IPS-20b (cell line): ENCODE measurements at regions not wholly inside any gene's neighbourhood (a gene's known extent, or its start where the extent isn't known, plus 50 kb on each side); places are given as distances from the start of the nearest gene placed in this dataset.
"Not testable (repeated sequence)": the region's sequence is repeated elsewhere in the genome, so short reads cannot be mapped to it uniquely, and the experiment has no call there.

Experiments used
- H3K27ac ChIP-seq: one replicate; pipeline ENCODE4 v1.5.1; 2013; ENCODE audit warnings: low read length
- H3K27me3 ChIP-seq: 2 replicates; pipeline ENCODE4 v1.6.1; 2013; ENCODE audit warnings: mild to moderate bottlenecking, low read length, inconsistent platforms; ENCODE audit not compliant: insufficient read depth
- H3K36me3 ChIP-seq: 2 replicates; pipeline ENCODE4 v1.6.1; 2013; ENCODE audit warnings: low read depth, mild to moderate bottlenecking, inconsistent platforms, low read length, moderate library complexity; ENCODE audit not compliant: insufficient read depth
- H3K4me1 ChIP-seq: 2 replicates; pipeline ENCODE4 v1.6.1; 2013; ENCODE audit warnings: mild to moderate bottlenecking, control low read depth, inconsistent platforms, low read length, moderate library complexity; ENCODE audit not compliant: insufficient read depth
- H3K4me3 ChIP-seq: 2 replicates; pipeline ENCODE4 v1.5.1; 2013; ENCODE audit warnings: mild to moderate bottlenecking, low read length, inconsistent platforms
- H3K9ac ChIP-seq: 2 replicates; pipeline ENCODE4 v1.6.1; 2013; ENCODE audit warnings: low read depth, mild to moderate bottlenecking, inconsistent platforms, low read length, moderate library complexity
- H3K9me3 ChIP-seq: 2 replicates; pipeline ENCODE4 v1.6.1; 2013; ENCODE audit warnings: mild to moderate bottlenecking, low read depth, low read length, inconsistent platforms; ENCODE audit not compliant: insufficient read depth

GRCh38 chr21:35475009-35475408 is 425.9 kb upstream of the RUNX1 start:
- no peaks in the 10 kb centered on the region for H3K36me3 ChIP-seq
- peaks cover 27% of the 10 kb centered on the region for H3K4me1 ChIP-seq
- H3K27me3 ChIP-seq, result no peaks in the 10 kb centered on the region
- H3K4me3 ChIP-seq, result no peak overlapping the region
- H3K27ac ChIP-seq, result no peak overlapping the region
- no peak overlapping the region for H3K9ac ChIP-seq
- H3K9me3 ChIP-seq, result peaks cover 13% of the 10 kb centered on the region

GRCh38 chr21:35473496-35473895 is 424.4 kb upstream of the RUNX1 start:
- peaks cover 33% of the 10 kb centered on the region for H3K4me1 ChIP-seq
- H3K36me3 ChIP-seq, result no peaks in the 10 kb centered on the region
- H3K27me3 ChIP-seq, result no peaks in the 10 kb centered on the region
- H3K4me3 ChIP-seq, result no peak overlapping the region
- H3K9ac ChIP-seq, result no peak overlapping the region
- no peaks in the 10 kb centered on the region for H3K9me3 ChIP-seq
- H3K27ac ChIP-seq, result no peak overlapping the region

- peaks cover 27% of the 10 kb centered on the region for H3K4me1 ChIP-seq
- H3K36me3 ChIP-seq, result no peaks in the 10 kb centered on the region
- no peaks in the 10 kb centered on the region for H3K9me3 ChIP-seq
- peak overlapping the region; percentile 40; the same call in 1 of the 2 replicates for H3K9ac ChIP-seq
- H3K4me3 ChIP-seq, result peak overlapping the region; percentile 17; the same call in 1 of the 2 replicates
- H3K27me3 ChIP-seq, result no peaks in the 10 kb centered on the region
- no peak overlapping the region for H3K27ac ChIP-seq
Measured at GRCh38 chr21:35470522-35470921, 421.4 kb upstream of the RUNX1 start.

GRCh38 chr21:35469498-35469897 is 420.4 kb upstream of the RUNX1 start:
- no peak overlapping the region for H3K9ac ChIP-seq
- H3K9me3 ChIP-seq, result no peaks in the 10 kb centered on the region
- no peak overlapping the region for H3K4me3 ChIP-seq
- peaks cover 22% of the 10 kb centered on the region for H3K4me1 ChIP-seq
- no peaks in the 10 kb centered on the region for H3K36me3 ChIP-seq
- H3K27ac ChIP-seq, result no peak overlapping the region
- H3K27me3 ChIP-seq, result no peaks in the 10 kb centered on the region

- Histone ChIP-seq H3K27me3 (no peaks in the 10 kb centered on the region), H3K27ac (no peak overlapping the region), H3K36me3 (no peaks in the 10 kb centered on the region), H3K4me1 (peaks cover 20% of the 10 kb centered on the region), H3K9me3 (no peaks in the 10 kb centered on the region; the same call in 1 of the 2 replicates), H3K4me3 (no peak overlapping the region), H3K9ac (no peak overlapping the region)
Measured at GRCh38 chr21:35468991-35469390, 419.9 kb upstream of the RUNX1 start.

- H3K9me3 ChIP-seq, result peaks cover 2% of the 10 kb centered on the region
- H3K27me3 ChIP-seq, result no peaks in the 10 kb centered on the region
- no peaks in the 10 kb centered on the region for H3K36me3 ChIP-seq
- H3K27ac ChIP-seq, result no peak overlapping the region
- no peak overlapping the region for H3K9ac ChIP-seq
- no peak overlapping the region for H3K4me3 ChIP-seq
- H3K4me1 ChIP-seq, result peaks cover 20% of the 10 kb centered on the region
Measured at GRCh38 chr21:35467566-35467965, 418.5 kb upstream of the RUNX1 start.

GRCh38 chr21:35466681-35467080 is 417.6 kb upstream of the RUNX1 start:
- not testable (repeated sequence) for H3K27me3 ChIP-seq, H3K36me3 ChIP-seq, H3K9ac ChIP-seq, H3K4me3 ChIP-seq, H3K9me3 ChIP-seq, H3K27ac ChIP-seq
- peaks cover 19% of the 10 kb centered on the region for H3K4me1 ChIP-seq

GRCh38 chr21:35465741-35466140 is 416.6 kb upstream of the RUNX1 start:
- Histone ChIP-seq H3K27me3 (no peaks in the 10 kb centered on the region), H3K36me3 (no peaks in the 10 kb centered on the region), H3K9ac (no peak overlapping the region), H3K4me3 (no peak overlapping the region), H3K27ac (no peak overlapping the region), H3K4me1 (peaks cover 20% of the 10 kb centered on the region; the same call in 1 of the 2 replicates), H3K9me3 (peaks cover 2% of the 10 kb centered on the region)

GRCh38 chr21:35461700-35462099 is 412.6 kb upstream of the RUNX1 start:
- peaks cover 2% of the 10 kb centered on the region for H3K9me3 ChIP-seq
- H3K4me3 ChIP-seq, result no peak overlapping the region
- no peak overlapping the region for H3K27ac ChIP-seq
- no peaks in the 10 kb centered on the region for H3K27me3 ChIP-seq
- no peak overlapping the region for H3K9ac ChIP-seq
- H3K36me3 ChIP-seq, result no peaks in the 10 kb centered on the region
- H3K4me1 ChIP-seq, result peaks cover 23% of the 10 kb centered on the region; the same call in 1 of the 2 replicates

- H3K27me3 ChIP-seq, result no peaks in the 10 kb centered on the region
- H3K9ac ChIP-seq, result no peak overlapping the region
- H3K9me3 ChIP-seq, result peaks cover 2% of the 10 kb centered on the region
- H3K4me1 ChIP-seq, result peaks cover 23% of the 10 kb centered on the region; the same call in 1 of the 2 replicates
- H3K4me3 ChIP-seq, result no peak overlapping the region
- no peaks in the 10 kb centered on the region for H3K36me3 ChIP-seq
- no peak overlapping the region for H3K27ac ChIP-seq
Measured at GRCh38 chr21:35460441-35460840, 411.3 kb upstream of the RUNX1 start.

- no peak overlapping the region for H3K27ac ChIP-seq
Measured at GRCh38 chr21:35458405-35458804, 409.3 kb upstream of the RUNX1 start.

GRCh38 chr21:35457097-35457804 is 408.1 kb upstream of the RUNX1 start:
- no peak overlapping the region for H3K4me3 ChIP-seq
- no peaks in the 10 kb centered on the region for H3K36me3 ChIP-seq
- no peak overlapping the region for H3K27ac ChIP-seq
- no peak overlapping the region for H3K9ac ChIP-seq
- H3K9me3 ChIP-seq, result peaks cover 4% of the 10 kb centered on the region; the same call in 1 of the 2 replicates
- peaks cover 23% of the 10 kb centered on the region; the same call in 1 of the 2 replicates for H3K4me1 ChIP-seq
- H3K27me3 ChIP-seq, result no peaks in the 10 kb centered on the region

More at GRCh38 chr21:35458405-35458804, 409.3 kb upstream of the RUNX1 start:
- Histone ChIP-seq H3K9ac (no peak overlapping the region), H3K4me3 (no peak overlapping the region), H3K4me1 (peaks cover 23% of the 10 kb centered on the region; the same call in 1 of the 2 replicates), H3K36me3 (no peaks in the 10 kb centered on the region), H3K27me3 (no peaks in the 10 kb centered on the region), H3K9me3 (no peaks in the 10 kb centered on the region)
